Activated naive CD4-positive, alpha-beta T cell treated with anti-CD3 and anti-CD28 coated beads for 36 hours (primary cell): ENCODE measurements at regions not wholly inside any gene's neighbourhood (a gene's known extent, or its start where the extent isn't known, plus 50 kb on each side); places are given as distances from the start of the nearest gene placed in this dataset.

Source experiments
- CTCF ChIA-PET: fragments of 350-600 bp; sonication (Branson Sonifier 250); formaldehyde crosslinking; loops from one replicate; lab custom pipeline; 2021; ENCODE audit warnings: antibody characterized with exemption; lab: Charles Lee
- DNase-seq: peaks from one replicate; pipeline ENCODE4 v3.0.0-alpha.2; 2020
- H3K27ac Mint-ChIP-seq: one replicate; pipeline ENCODE4 v1.8.0; 2021; ENCODE audit warnings: mild to moderate bottlenecking, mixed read lengths
- H3K27me3 Mint-ChIP-seq: one replicate; pipeline ENCODE4 v1.8.0; 2021; ENCODE audit warnings: low read depth, mixed read lengths
- H3K36me3 Mint-ChIP-seq: one replicate; pipeline ENCODE4 v1.8.0; 2021; ENCODE audit warnings: low read depth, mixed read lengths
- H3K4me1 Mint-ChIP-seq: one replicate; pipeline ENCODE4 v1.8.0; 2021; ENCODE audit warnings: low read depth, mixed read lengths
- H3K4me3 Mint-ChIP-seq: one replicate; pipeline ENCODE4 v1.8.0; 2021; ENCODE audit warnings: mild to moderate bottlenecking, moderate library complexity, mixed read lengths
- H3K9me3 Mint-ChIP-seq: one replicate; pipeline ENCODE4 v1.8.0; 2021; ENCODE audit warnings: mixed read lengths
- intact Hi-C: fragments of 100-400 bp; cut with micrococcal nuclease; formaldehyde crosslinking; loops from one replicate; pipeline ENCODE4 v1.15.1; 2023

GRCh38 chr2:163812926-163813520, 77.2 kb upstream of the FIGN start:
- no peaks in the 10 kb centered on the region for H3K27me3 Mint-ChIP-seq
- H3K4me1 Mint-ChIP-seq: no peaks in the 10 kb centered on the region

DNA sequence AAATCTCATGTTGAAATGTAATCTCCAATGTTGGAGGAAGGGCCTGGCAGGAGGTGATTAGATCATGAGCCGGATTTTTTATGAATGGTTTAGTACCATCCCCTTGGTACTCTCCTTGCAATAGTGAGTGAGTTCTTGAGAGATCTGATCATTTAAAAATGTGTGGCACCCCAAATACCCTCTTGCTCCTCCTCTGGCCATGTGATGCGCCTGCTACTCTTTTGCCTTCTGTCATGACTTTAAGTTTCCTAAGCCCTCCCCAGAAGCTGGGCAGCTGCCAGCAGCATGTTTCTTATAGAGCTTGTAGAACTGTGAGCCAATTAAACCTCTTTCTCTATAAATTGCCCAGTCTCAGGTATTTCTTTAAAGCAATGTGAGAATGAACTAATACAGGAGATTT, 72.6 kb upstream of the FIGN start:
- no peaks in the 10 kb centered on the region for H3K4me1 Mint-ChIP-seq
- H3K27me3 Mint-ChIP-seq: no peaks in the 10 kb centered on the region
- no peak overlapping the region for H3K27ac Mint-ChIP-seq
- intact Hi-C loops: no loop called here
- peaks cover 6% of the 10 kb centered on the region for H3K9me3 Mint-ChIP-seq
- no peak for DNase-seq
- CTCF ChIA-PET: no interaction called here
- no peaks in the 10 kb centered on the region for H3K36me3 Mint-ChIP-seq
- H3K4me3 Mint-ChIP-seq: no peak overlapping the region

More at GRCh38 chr2:163812926-163813520, 77.2 kb upstream of the FIGN start:
- no peaks in the 10 kb centered on the region for H3K36me3 Mint-ChIP-seq
- DNase-seq: no peak
- CTCF ChIA-PET: no interaction called here
- H3K9me3 Mint-ChIP-seq: peaks cover 15% of the 10 kb centered on the region
- intact Hi-C loops: no loop called here
- no peak overlapping the region for H3K4me3 Mint-ChIP-seq
- H3K27ac Mint-ChIP-seq: no peak overlapping the region

- CTCF ChIA-PET: no interaction called here
- intact Hi-C loops: no loop called here
- no peak overlapping the region for H3K27ac Mint-ChIP-seq
Observed at GRCh38 chr2:163802284-163802683, 66.5 kb upstream of the FIGN start.

GRCh38 chr2:163801486-163801885, 65.7 kb upstream of the FIGN start:
- Mint-ChIP-seq H3K27ac (no peak overlapping the region), H3K27me3 (no peaks in the 10 kb centered on the region), H3K4me3 (no peak overlapping the region), H3K36me3 (no peaks in the 10 kb centered on the region), H3K4me1 (no peaks in the 10 kb centered on the region), H3K9me3 (peaks cover 4% of the 10 kb centered on the region)
- CTCF ChIA-PET: no interaction called here
- intact Hi-C loops: no loop called here
- DNase-seq: no peak

More at GRCh38 chr2:163802284-163802683, 66.5 kb upstream of the FIGN start:
- peaks cover 4% of the 10 kb centered on the region for H3K9me3 Mint-ChIP-seq
- no peak overlapping the region for H3K4me3 Mint-ChIP-seq
- H3K4me1 Mint-ChIP-seq: no peaks in the 10 kb centered on the region
- no peaks in the 10 kb centered on the region for H3K36me3 Mint-ChIP-seq
- H3K27me3 Mint-ChIP-seq: no peaks in the 10 kb centered on the region
- DNase-seq: no peak

GRCh38 chr2:163800951-163801381, 65.2 kb upstream of the FIGN start:
- H3K27me3 Mint-ChIP-seq: no peaks in the 10 kb centered on the region
- DNase-seq: no peak
- no peak overlapping the region for H3K27ac Mint-ChIP-seq
- no peaks in the 10 kb centered on the region for H3K36me3 Mint-ChIP-seq
- intact Hi-C loops: no loop called here
- H3K4me1 Mint-ChIP-seq: no peaks in the 10 kb centered on the region
- H3K9me3 Mint-ChIP-seq: peaks cover 4% of the 10 kb centered on the region
- H3K4me3 Mint-ChIP-seq: no peak overlapping the region
- CTCF ChIA-PET: no interaction called here

DNA sequence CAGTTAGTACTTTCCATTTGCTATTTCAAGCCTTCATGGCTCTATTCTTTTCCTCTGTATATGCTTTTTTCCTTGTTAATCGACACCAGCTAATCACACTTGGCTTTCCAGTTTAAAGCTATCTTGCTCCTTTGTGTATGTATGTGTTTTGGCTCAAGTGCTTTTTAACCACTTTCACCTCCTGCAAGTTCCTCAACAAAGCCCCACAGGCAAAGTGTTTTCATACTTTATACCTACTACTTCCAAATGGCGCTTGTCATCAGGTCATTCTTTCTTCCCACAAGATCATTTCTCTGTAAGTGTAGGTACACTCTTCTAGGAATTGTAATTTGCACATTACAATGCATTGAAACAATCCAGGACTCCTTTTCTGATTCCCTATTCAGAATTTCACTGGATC, 64.0 kb upstream of the FIGN start:
- peaks cover 6% of the 10 kb centered on the region for H3K9me3 Mint-ChIP-seq
- intact Hi-C loops: no loop called here
- H3K4me3 Mint-ChIP-seq: no peak overlapping the region
- CTCF ChIA-PET: no interaction called here
- no peak overlapping the region for H3K27ac Mint-ChIP-seq
- no peaks in the 10 kb centered on the region for H3K27me3 Mint-ChIP-seq
- H3K4me1 Mint-ChIP-seq: no peaks in the 10 kb centered on the region
- no peak for DNase-seq
- no peaks in the 10 kb centered on the region for H3K36me3 Mint-ChIP-seq

GRCh38 chr2:163794635-163795034, 58.8 kb upstream of the FIGN start:
- no peak for DNase-seq
- intact Hi-C loops: no loop called here
- CTCF ChIA-PET: no interaction called here
- Mint-ChIP-seq H3K36me3 (no peaks in the 10 kb centered on the region), H3K27ac (no peak overlapping the region), H3K4me1 (no peaks in the 10 kb centered on the region), H3K9me3 (peaks cover 6% of the 10 kb centered on the region), H3K27me3 (no peaks in the 10 kb centered on the region), H3K4me3 (no peak overlapping the region)
